Kidney glomerular epithelial cell (primary cell): ENCODE measurements at regions not wholly inside any gene's neighbourhood (a gene's known extent, or its start where the extent isn't known, plus 50 kb on each side); places are given as distances from the start of the nearest gene placed in this dataset.
"Not testable (repeated sequence)": the region's sequence is repeated elsewhere in the genome, so short reads cannot be mapped to it uniquely, and the experiment has no call there.

ENCODE experiments used
- DNase-seq: peaks from one replicate; lab custom pipeline; 2025; lab: John Stamatoyannopoulos, UW

- DNase-seq, result no peak
Observed at GRCh38 chr16:59632276-59632855, 898.2 kb upstream of the GOT2 start.

- not testable (repeated sequence) for DNase-seq
Observed at GRCh38 chr16:59624381-59624780, 890.3 kb upstream of the GOT2 start.

DNA sequence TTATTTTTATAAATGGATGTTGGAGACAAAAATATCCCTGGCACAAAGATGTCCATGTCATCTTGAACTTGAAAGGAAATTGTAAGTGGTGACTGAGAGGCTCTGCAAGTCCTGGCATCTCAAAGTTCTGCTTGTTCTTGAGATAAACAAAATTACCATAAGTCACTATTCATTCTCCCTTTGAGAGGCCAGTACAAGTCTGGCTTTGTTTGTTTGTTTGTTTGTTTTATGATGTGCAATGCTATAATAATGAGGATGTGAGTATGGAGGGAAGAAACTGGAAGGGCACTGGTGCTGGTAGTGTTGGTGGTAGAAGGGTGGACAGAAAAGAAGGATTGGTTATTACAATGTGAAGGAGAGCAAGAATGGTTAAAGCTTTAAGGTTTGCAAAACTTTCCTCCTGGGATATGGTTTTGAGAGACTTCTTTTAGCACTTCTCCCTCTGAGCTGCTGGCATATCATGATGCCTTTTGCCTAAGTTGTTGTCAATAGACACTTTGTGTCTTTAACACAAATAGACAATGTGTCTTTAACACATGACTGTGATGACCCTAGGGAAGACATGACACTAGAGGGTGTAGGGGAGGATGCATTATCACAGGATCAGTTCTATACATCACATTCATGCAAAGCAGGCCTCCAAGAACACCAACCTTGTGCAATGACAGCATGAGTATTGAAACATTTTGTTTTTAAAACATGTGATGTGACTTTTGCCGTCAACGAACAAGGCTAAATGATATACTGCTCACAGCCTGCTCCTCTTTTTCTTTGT is 880.5 kb upstream of the GOT2 start:
- no peak for DNase-seq

GRCh38 chr16:59612910-59613620 is 878.9 kb upstream of the GOT2 start:
- not testable (repeated sequence) for DNase-seq

GRCh38 chr16:59612094-59612493 is 878.0 kb upstream of the GOT2 start:
- no peak for DNase-seq

DNA sequence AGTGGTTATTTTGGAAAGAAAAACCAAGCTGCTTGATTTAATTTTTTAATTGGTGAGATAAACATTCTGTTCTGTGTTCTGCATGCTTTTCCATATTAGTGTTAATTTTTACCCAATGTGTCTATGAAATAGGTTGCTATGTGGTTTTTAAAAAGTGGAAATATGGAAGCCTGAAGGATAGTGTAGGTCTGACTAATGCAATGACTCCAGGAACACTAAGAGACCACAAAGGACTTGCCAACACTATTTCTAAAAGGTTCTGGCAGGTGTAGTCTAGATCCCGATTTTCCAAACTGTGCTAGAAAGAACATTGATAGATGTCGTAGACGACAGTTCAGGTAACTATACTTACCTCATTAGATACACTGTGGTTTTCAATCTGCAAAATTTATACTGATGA is 877.4 kb upstream of the GOT2 start:
- no peak for DNase-seq

- no peak for DNase-seq
Observed at GRCh38 chr16:59605706-59606105, 871.6 kb upstream of the GOT2 start.

- no peak for DNase-seq
Observed at GRCh38 chr16:59604354-59604753, 870.2 kb upstream of the GOT2 start.

- no peak for DNase-seq
Observed at GRCh38 chr16:59601452-59601851, 867.3 kb upstream of the GOT2 start.

GRCh38 chr16:59597269-59597668 is 863.2 kb upstream of the GOT2 start:
- no peak for DNase-seq

DNA sequence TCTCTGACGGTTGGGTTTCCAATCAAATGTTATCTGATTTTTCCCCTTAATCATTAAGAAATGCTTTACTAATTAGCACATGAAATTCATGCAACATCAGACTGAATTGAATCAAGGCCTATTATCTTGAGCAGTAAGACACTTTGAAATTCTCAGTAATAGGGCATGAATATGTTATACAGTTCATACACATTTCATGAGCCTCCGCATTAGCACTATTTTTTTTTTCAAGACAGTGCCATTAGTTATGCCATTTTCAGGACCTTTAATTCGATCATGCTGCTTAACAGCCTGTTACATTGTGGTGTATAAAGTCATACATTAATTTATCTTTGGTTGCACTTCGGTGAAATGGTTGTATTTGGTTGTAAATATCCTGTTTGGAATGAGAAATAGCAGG is 862.6 kb upstream of the GOT2 start:
- no peak for DNase-seq

GRCh38 chr16:59593194-59593661 is 859.1 kb upstream of the GOT2 start:
- no peak for DNase-seq

- DNase-seq, result no peak
Observed at GRCh38 chr16:59591480-59591879, 857.4 kb upstream of the GOT2 start.

GRCh38 chr16:59590845-59591244 is 856.7 kb upstream of the GOT2 start:
- DNase-seq, result no peak

DNA sequence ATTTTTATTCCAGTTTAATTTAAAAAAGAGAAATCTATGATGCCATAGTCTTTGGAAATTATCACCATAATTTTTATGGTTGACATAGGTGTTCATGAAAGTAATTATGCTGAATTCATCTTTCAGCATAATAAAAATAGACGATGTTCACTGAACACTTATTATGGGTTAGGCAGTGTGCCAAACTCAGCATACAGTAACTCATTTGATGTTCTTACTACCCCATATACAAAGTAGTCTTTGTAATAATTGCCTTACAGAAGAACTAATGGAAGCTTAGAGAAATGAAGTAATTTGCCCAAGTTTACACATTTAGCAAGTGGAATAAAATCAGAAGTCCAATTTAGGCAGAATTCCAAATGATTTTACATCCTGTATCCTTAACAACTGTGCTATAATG is 852.2 kb upstream of the GOT2 start:
- no peak for DNase-seq

DNA sequence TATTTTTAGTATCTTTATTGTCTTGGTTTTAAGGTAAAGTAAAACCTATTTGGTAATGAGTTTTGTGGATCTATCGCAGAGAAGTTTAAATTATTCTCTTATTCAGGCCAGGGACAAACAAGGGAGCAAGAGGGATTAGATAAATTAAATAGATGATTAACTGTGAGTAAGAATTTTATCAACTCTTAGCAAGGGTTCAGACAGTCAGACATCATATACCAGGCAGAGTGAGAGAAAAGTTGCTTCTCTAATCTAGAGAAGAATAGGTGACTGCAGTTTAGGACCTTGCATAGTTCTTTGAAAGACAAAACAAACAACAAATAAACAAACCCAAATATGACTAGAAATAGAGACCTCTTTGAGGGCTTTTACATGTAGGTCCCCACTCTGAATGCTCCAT is 840.2 kb upstream of the GOT2 start:
- no peak for DNase-seq

DNA sequence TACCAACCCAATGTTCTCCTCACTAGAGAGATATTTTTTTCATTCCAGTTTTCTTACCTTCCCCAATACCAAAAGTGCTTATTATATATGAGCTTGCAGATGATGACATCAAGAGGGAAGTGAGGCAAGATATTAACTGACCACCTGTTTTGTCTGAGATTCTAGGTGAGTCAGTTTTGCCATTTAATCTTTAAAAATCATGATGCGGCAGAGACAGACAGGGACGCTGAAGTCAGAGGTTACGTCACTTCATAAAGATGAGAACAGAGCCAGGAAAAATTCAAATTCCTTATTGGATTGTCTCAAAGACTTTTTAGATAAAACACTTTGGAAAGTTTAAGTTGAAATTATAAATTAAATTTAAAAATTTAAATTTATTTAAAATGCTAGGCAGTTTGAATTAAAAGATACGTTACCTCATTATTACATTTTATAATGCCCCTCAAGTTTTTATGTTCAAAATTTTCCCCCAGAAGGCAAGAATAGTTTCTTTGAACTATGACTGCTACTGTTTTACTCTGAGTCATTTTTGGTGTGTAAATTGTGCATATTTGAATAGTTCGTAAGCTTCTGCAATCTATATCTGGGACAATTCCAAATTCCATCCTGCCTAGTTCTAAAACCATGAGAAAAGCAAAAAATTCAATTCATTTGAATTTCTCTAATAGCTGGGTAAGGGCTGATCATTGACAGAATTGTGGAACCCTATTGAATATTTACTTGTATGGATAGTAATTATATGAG is 839.6 kb upstream of the GOT2 start:
- DNase-seq, result no peak

- DNase-seq, result no peak
Observed at GRCh38 chr16:59567496-59567895, 833.4 kb upstream of the GOT2 start.

DNA sequence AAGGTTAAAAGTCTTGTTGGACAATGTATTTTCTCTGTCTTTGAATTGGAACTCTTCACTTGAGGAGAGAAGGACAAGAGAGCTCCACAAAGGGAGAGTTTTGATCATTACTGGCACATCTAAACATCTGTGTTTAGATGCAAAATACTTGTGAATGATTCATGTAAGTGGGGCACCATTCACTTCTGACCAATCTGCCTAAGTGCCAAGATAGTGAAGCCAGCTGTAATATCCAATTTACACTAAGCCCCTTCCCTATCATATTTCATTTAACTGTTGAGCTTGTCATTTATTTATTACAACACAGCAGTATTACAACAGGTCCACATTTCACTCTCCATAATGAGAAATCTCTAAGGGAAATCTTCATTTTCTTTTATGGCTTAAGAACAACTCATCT is 832.3 kb upstream of the GOT2 start:
- DNase-seq, result no peak

- DNase-seq, result no peak
Observed at GRCh38 chr16:59558679-59559078, 824.6 kb upstream of the GOT2 start.

DNA sequence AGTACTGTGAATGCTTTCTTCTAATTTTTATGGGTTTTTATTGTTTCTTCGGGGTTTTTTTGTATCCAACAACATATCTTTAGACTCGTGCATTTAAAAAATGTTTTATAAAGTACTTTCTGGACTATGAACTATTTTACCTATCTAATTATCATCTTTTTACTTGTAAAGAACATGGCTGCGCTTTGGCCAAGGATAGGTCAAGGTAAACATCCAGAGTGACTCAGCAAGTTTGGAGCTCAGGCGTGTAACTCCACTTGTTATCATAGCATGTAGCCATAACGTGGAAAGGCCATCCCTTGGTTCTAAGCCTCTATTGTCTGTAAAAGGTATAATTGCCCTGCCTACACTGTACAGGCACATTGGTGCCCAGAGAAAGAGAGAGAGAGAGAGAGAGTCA is 818.0 kb upstream of the GOT2 start:
- DNase-seq, result no peak

DNA sequence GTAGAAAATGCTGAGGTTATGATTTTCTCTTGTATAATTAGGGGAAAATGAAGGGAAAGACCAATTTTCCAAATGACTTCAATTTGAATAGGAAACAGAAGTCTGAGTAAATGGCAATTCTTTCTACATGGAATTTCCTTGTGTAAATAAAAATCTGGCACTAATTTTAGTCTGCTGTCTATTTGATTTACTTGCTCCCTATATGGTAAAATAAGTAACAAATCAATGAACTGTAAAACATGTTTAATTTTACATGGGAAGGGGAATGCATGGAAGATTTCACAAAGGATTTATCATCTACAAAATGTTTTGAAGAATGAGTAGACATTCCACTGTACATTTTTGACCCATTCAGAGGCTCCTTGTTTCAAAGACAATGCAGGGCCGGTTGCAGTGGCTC is 811.6 kb upstream of the GOT2 start:
- no peak for DNase-seq

DNA sequence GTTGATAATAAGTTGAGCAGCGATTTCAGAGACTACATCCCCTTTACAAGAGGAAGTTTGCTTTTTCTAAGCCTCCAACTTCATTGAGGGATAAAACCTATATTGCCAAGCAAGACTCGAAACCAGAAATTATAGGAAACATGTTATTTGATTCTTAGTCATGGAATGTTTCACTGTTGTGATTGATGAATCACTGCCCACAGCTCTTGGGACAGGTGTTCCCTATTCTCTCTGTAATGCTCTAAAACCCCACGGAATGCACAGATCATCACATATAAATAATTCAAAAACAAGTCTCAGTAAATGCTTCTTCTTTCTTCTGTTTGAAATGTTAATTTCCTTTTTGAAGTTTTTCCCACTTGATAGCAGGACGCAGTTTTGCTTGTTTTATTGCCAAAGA is 809.5 kb upstream of the GOT2 start:
- peak; percentile 52 for DNase-seq
